IPS DF 6.9 (cell line): ENCODE measurements at regions not wholly inside any gene's neighbourhood (a gene's known extent, or its start where the extent isn't known, plus 50 kb on each side); places are given as distances from the start of the nearest gene placed in this dataset.
"Not testable (repeated sequence)": the region's sequence is repeated elsewhere in the genome, so short reads cannot be mapped to it uniquely, and the experiment has no call there.

Source experiments
- DNase-seq: peaks from one replicate; pipeline ENCODE4 v3.0.0-alpha.2; 2013; ENCODE audit warnings: low read depth, low spot score
- H3K27ac ChIP-seq: one replicate; pipeline ENCODE4 v1.5.1; 2013; ENCODE audit warnings: low read length, control low read depth
- H3K27me3 ChIP-seq: 2 replicates; pipeline ENCODE4 v1.6.1; 2013; ENCODE audit warnings: mild to moderate bottlenecking, low read length; ENCODE audit not compliant: control insufficient read depth, insufficient read depth
- H3K36me3 ChIP-seq: 2 replicates; pipeline ENCODE4 v1.6.1; 2013; ENCODE audit warnings: low read length; ENCODE audit not compliant: control insufficient read depth, insufficient read depth
- H3K4me1 ChIP-seq: 2 replicates; pipeline ENCODE4 v1.6.1; 2013; ENCODE audit warnings: low read length; ENCODE audit not compliant: control insufficient read depth, insufficient read depth
- H3K4me3 ChIP-seq: 2 replicates; pipeline ENCODE4 v1.5.1; 2013; ENCODE audit warnings: mild to moderate bottlenecking, low read length
- H3K9me3 ChIP-seq: 2 replicates; pipeline ENCODE4 v1.6.1; 2013; ENCODE audit warnings: low read length, inconsistent platforms; ENCODE audit not compliant: control insufficient read depth, insufficient read depth
- WGBS: extraction: QIAGEN DNeasy Blood & Tissue Kit; methylation state at CpG from one replicate; pipeline ENCODE4 v1.1.7; 2013; ENCODE audit warnings: mixed read lengths, missing lambda C conversion rate; ENCODE audit not compliant: insufficient read length, insufficient coverage; 5-methylcytosine and 5-hydroxymethylcytosine counted together

GRCh38 chr3:159739166-159739565, 249.5 kb upstream of the IL12A start:
- WGBS: no CpG with 5 or more reads among the region's 1 CpG
- Histone ChIP-seq H3K4me3 (no peak overlapping the region), H3K27ac (no peak overlapping the region), H3K4me1 (no peaks in the 10 kb centered on the region; the same call in 1 of the 2 replicates), H3K36me3 (no peaks in the 10 kb centered on the region), H3K27me3 (no peaks in the 10 kb centered on the region), H3K9me3 (no peaks in the 10 kb centered on the region)
- no peak for DNase-seq

DNA sequence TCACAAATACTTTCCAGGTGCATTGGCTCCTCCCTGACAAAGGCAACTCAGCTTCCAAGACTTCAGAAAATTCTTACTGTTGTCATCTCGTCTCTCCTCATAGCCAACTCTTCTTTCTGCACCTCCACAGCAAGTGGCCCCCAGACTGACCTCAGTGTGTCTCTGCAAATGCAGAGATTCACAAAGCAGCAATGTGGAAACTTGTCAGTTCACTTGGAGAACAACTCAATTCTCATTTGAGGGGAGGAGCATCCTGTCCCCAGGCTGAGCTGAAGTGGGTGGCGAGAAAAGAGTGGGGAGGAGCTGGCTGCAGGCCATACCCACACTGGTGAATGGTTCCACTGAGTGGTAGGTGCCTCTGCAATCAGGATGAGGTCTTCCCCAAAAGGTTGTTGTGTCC, 248.7 kb upstream of the IL12A start:
- no peak for DNase-seq
- H3K27ac ChIP-seq: no peak overlapping the region
- H3K9me3 ChIP-seq: no peaks in the 10 kb centered on the region
- no peaks in the 10 kb centered on the region for H3K27me3 ChIP-seq
- no peak overlapping the region for H3K4me3 ChIP-seq
- H3K36me3 ChIP-seq: no peaks in the 10 kb centered on the region
- H3K4me1 ChIP-seq: no peaks in the 10 kb centered on the region; the same call in 1 of the 2 replicates
- no CpG with 5 or more reads among the region's 2 CpGs for WGBS

DNA sequence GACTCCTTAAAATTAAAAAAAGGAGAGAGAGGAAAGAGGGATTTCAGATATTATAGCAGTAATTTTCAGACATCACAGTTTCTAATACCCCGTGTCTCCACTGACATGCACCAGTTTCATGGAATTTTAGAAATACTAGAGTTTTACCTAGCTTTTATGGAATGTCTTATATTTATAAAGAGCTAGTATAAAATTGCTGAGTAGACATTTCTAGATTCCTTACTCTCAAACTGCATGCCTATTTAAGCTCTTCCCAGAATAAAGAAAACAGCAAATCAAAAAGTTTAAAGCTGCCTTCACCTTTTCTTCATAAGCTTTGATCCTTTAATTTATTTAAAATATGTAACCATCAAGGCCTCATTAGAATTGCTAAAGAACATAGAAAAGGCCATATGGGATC, 247.4 kb upstream of the IL12A start:
- no CpG with 5 or more reads among the region's 1 CpG for WGBS
- no peak overlapping the region for H3K27ac ChIP-seq
- H3K36me3 ChIP-seq: no peaks in the 10 kb centered on the region
- H3K4me1 ChIP-seq: no peaks in the 10 kb centered on the region; the same call in 1 of the 2 replicates
- no peaks in the 10 kb centered on the region for H3K9me3 ChIP-seq
- H3K27me3 ChIP-seq: no peaks in the 10 kb centered on the region
- DNase-seq: no peak
- H3K4me3 ChIP-seq: no peak overlapping the region

GRCh38 chr3:159748425-159748824, 240.2 kb upstream of the IL12A start:
- no peak for DNase-seq
- Histone ChIP-seq H3K36me3 (no peaks in the 10 kb centered on the region), H3K27me3 (no peaks in the 10 kb centered on the region), H3K4me1 (no peaks in the 10 kb centered on the region), H3K4me3 (no peak overlapping the region), H3K27ac (no peak overlapping the region), H3K9me3 (no peaks in the 10 kb centered on the region)
- WGBS: no CpG with 5 or more reads among the region's 1 CpG

DNA sequence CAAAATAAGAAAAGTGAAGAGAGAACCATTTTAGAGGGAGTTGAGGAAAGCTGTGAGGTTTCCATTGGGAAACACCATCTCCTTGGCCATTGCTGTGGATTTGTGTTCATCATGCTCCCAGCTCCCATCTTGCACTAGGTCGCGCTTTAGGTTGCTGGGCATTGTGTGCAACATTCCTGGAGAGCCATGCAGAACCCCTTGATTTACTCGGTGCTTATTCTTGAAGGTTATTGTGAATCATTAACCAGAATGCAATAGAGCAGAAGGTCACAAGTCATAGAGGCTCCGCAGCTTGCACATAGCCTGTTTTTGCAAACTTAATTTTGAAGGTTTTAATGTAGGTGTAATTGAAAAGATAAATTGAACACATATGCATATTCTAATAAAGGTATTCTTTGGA, 239.2 kb upstream of the IL12A start:
- WGBS: no CpG with 5 or more reads among the region's 4 CpGs
- Histone ChIP-seq H3K27ac (no peak overlapping the region), H3K4me1 (no peaks in the 10 kb centered on the region), H3K9me3 (no peaks in the 10 kb centered on the region), H3K27me3 (no peaks in the 10 kb centered on the region), H3K36me3 (no peaks in the 10 kb centered on the region), H3K4me3 (no peak overlapping the region)
- no peak for DNase-seq

- H3K4me1 ChIP-seq: no peaks in the 10 kb centered on the region
- no peaks in the 10 kb centered on the region for H3K27me3 ChIP-seq
- no peaks in the 10 kb centered on the region for H3K9me3 ChIP-seq
- no peak overlapping the region for H3K4me3 ChIP-seq
- no peaks in the 10 kb centered on the region for H3K36me3 ChIP-seq
- DNase-seq: no peak
- H3K27ac ChIP-seq: no peak overlapping the region
These were observed 237.5 kb upstream of the IL12A start for GRCh38 chr3:159751146-159751545.

- Histone ChIP-seq H3K36me3 (no peaks in the 10 kb centered on the region), H3K27me3 (no peaks in the 10 kb centered on the region), H3K27ac (no peak overlapping the region), H3K4me1 (no peaks in the 10 kb centered on the region), H3K9me3 (no peaks in the 10 kb centered on the region), H3K4me3 (no peak overlapping the region)
- WGBS: no CpG with 5 or more reads among the region's 5 CpGs
- DNase-seq: no peak
These were observed 236.9 kb upstream of the IL12A start for GRCh38 chr3:159751752-159752151.

- WGBS: no CpG with 5 or more reads among the region's 5 CpGs
- H3K4me1 ChIP-seq, H3K27me3 ChIP-seq, H3K9me3 ChIP-seq, H3K36me3 ChIP-seq, H3K4me3 ChIP-seq, DNase-seq, H3K27ac ChIP-seq: not testable (repeated sequence)
These were observed 232.1 kb upstream of the IL12A start for GRCh38 chr3:159756279-159757207.

DNA sequence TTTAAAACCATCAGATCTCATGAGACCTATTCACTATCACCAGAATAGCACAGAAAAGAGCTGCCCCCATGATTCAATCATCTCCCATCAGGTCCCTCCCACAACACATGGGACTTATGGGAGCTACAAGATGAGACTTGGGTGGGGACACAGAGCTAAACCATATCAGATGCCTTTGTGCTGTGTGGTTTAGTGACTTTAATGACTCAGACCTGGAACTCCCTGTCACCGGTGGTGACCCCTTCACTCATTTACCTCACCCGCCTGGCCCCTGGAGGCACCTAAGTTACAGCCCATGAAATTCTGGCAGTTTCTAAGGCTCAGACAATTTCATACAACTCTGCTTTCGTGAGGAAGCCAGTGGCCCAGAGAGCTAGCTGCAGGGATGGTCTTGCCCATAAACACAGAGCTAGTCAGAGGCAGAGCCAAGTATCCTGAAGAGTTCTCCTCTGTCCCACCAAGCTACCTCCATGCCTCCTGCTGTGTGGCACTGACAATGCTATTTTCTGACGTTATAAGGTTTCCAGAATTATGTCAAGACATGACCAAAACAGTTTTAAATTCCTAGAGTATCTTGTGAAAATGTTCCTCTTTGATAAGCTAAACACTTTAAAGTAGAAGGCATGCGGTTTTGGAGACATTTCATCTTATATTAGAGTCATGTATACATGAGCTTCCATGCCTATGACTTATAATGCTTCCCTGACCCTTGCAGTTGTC, 231.1 kb upstream of the IL12A start:
- no peaks in the 10 kb centered on the region for H3K36me3 ChIP-seq
- WGBS: no CpG with 5 or more reads among the region's 5 CpGs
- DNase-seq: no peak
- no peaks in the 10 kb centered on the region; the same call in 1 of the 2 replicates for H3K4me1 ChIP-seq
- H3K4me3 ChIP-seq: no peak overlapping the region
- no peak overlapping the region for H3K27ac ChIP-seq
- H3K27me3 ChIP-seq: no peaks in the 10 kb centered on the region
- H3K9me3 ChIP-seq: no peaks in the 10 kb centered on the region

- Histone ChIP-seq H3K27me3 (no peaks in the 10 kb centered on the region), H3K36me3 (no peaks in the 10 kb centered on the region), H3K4me3 (no peak overlapping the region), H3K27ac (no peak overlapping the region), H3K4me1 (no peaks in the 10 kb centered on the region; the same call in 1 of the 2 replicates), H3K9me3 (no peaks in the 10 kb centered on the region)
- no peak for DNase-seq
These were observed 228.6 kb upstream of the IL12A start for GRCh38 chr3:159760046-159760445.
